ENCODE measurements at regions not wholly inside any gene's neighbourhood (a gene's known extent, or its start where the extent isn't known, plus 50 kb on each side); places are given as distances from the start of the nearest gene placed in this dataset.

GRCh38 chr7:119685906-119686305, 587.1 kb upstream of the KCND2 start:
- H3K27me3 ChIP-seq: no peaks in the 10 kb centered on the region
- no peak for TF ChIP-seq POLR2AphosphoS5 (IDR thresholded peaks at IDR 0.05)
- no peak for TF ChIP-seq CTCF (IDR thresholded peaks at IDR 0.05)
- no peak for TF ChIP-seq POLR2A (IDR thresholded peaks at IDR 0.05)
- no peak for TF ChIP-seq EP300 (IDR thresholded peaks at IDR 0.05)
- no peaks in the 10 kb centered on the region for H3K9me3 ChIP-seq
- WGBS: 68% methylated on average over 2 of the region's 2 CpGs
- H3K36me3 ChIP-seq: no peaks in the 10 kb centered on the region
- no peaks in the 10 kb centered on the region for H3K4me1 ChIP-seq
- H3K27ac ChIP-seq: no peak overlapping the region
- H3K4me3 ChIP-seq: no peak overlapping the region
- no peak for DNase-seq (ENCODE audit: low spot score in 2 of 2)

- TF ChIP-seq POLR2AphosphoS5 (IDR thresholded peaks at IDR 0.05) (no peak), CTCF (IDR thresholded peaks at IDR 0.05) (no peak), POLR2A (IDR thresholded peaks at IDR 0.05) (no peak), EP300 (IDR thresholded peaks at IDR 0.05) (no peak)
These were observed 584.1 kb upstream of the KCND2 start for GRCh38 chr7:119688831-119689230.

GRCh38 chr7:119692541-119692940, 580.4 kb upstream of the KCND2 start:
- WGBS: 65% methylated on average over 3 of the region's 3 CpGs
- Histone ChIP-seq H3K27ac (no peak overlapping the region), H3K4me1 (no peaks in the 10 kb centered on the region), H3K36me3 (no peaks in the 10 kb centered on the region), H3K9me3 (peaks cover 7% of the 10 kb centered on the region), H3K4me3 (no peak overlapping the region), H3K27me3 (no peaks in the 10 kb centered on the region)
- no peak for TF ChIP-seq CTCF (IDR thresholded peaks at IDR 0.05)
- no peak for TF ChIP-seq POLR2AphosphoS5 (IDR thresholded peaks at IDR 0.05)
- no peak for TF ChIP-seq POLR2A (IDR thresholded peaks at IDR 0.05)
- no peak for TF ChIP-seq EP300 (IDR thresholded peaks at IDR 0.05)
- no peak for DNase-seq (ENCODE audit: low spot score in 2 of 2)

More at GRCh38 chr7:119688831-119689230, 584.1 kb upstream of the KCND2 start:
- Histone ChIP-seq H3K36me3 (no peaks in the 10 kb centered on the region), H3K4me3 (no peak overlapping the region), H3K27ac (no peak overlapping the region), H3K9me3 (no peaks in the 10 kb centered on the region), H3K27me3 (no peaks in the 10 kb centered on the region), H3K4me1 (no peaks in the 10 kb centered on the region)
- 69% methylated on average over 2 of the region's 2 CpGs for WGBS
- no peak for DNase-seq (ENCODE audit: low spot score in 2 of 2)

GRCh38 chr7:119694506-119694905, 578.5 kb upstream of the KCND2 start:
- TF ChIP-seq EP300 (IDR thresholded peaks at IDR 0.05): no peak
- no peak for TF ChIP-seq CTCF (IDR thresholded peaks at IDR 0.05)
- no peak for TF ChIP-seq POLR2AphosphoS5 (IDR thresholded peaks at IDR 0.05)
- TF ChIP-seq POLR2A (IDR thresholded peaks at IDR 0.05): no peak
- H3K9me3 ChIP-seq: peaks cover 7% of the 10 kb centered on the region
- no peaks in the 10 kb centered on the region for H3K27me3 ChIP-seq
- no peak overlapping the region for H3K27ac ChIP-seq
- 50% methylated on average over 1 of the region's 1 CpG for WGBS
- no peaks in the 10 kb centered on the region for H3K4me1 ChIP-seq
- H3K36me3 ChIP-seq: no peaks in the 10 kb centered on the region
- no peak for DNase-seq (ENCODE audit: low spot score in 2 of 2)
- H3K4me3 ChIP-seq: no peak overlapping the region

- 81% methylated on average over 3 of the region's 3 CpGs for WGBS
- H3K36me3 ChIP-seq: no peaks in the 10 kb centered on the region
- no peaks in the 10 kb centered on the region for H3K4me1 ChIP-seq
- H3K4me3 ChIP-seq: no peak overlapping the region
- TF ChIP-seq POLR2A (IDR thresholded peaks at IDR 0.05): no peak
- no peak for TF ChIP-seq POLR2AphosphoS5 (IDR thresholded peaks at IDR 0.05)
- TF ChIP-seq CTCF (IDR thresholded peaks at IDR 0.05): no peak
- TF ChIP-seq EP300 (IDR thresholded peaks at IDR 0.05): no peak
- no peak overlapping the region for H3K27ac ChIP-seq
- no peak for DNase-seq (ENCODE audit: low spot score in 2 of 2)
- H3K9me3 ChIP-seq: peaks cover 7% of the 10 kb centered on the region
- H3K27me3 ChIP-seq: no peaks in the 10 kb centered on the region
These were observed 576.6 kb upstream of the KCND2 start for GRCh38 chr7:119696336-119696735.
